Loucy (cell line): ENCODE measurements at regions not wholly inside any gene's neighbourhood (a gene's known extent, or its start where the extent isn't known, plus 50 kb on each side); places are given as distances from the start of the nearest gene placed in this dataset.

Experiments
- H2AFZ ChIP-seq: fragments of 200-600 bp; sonication (generic); 2 replicates; pipeline ENCODE4 v1.6.0; 2016; ENCODE audit warnings: antibody characterized with exemption, mild to moderate bottlenecking, low read length, moderate library complexity
- H3F3A ChIP-seq: fragments of 200-600 bp; 2 replicates; pipeline ENCODE4 v1.6.0; 2016; ENCODE audit warnings: antibody characterized with exemption, low read depth, mild to moderate bottlenecking
- H3K27me3 ChIP-seq: fragments of 200-600 bp; sonication (generic); 2 replicates; pipeline ENCODE4 v1.6.1; 2014; ENCODE audit warnings: low read length, mild to moderate bottlenecking; ENCODE audit not compliant: insufficient read depth, poor library complexity, severe bottlenecking
- H3K36me3 ChIP-seq: fragments of 200-600 bp; sonication (generic); 2 replicates; pipeline ENCODE4 v1.6.1; 2016; ENCODE audit warnings: low read length; ENCODE audit not compliant: insufficient read depth
- H3K4me1 ChIP-seq: fragments of 200-600 bp; sonication (generic); 2 replicates; pipeline ENCODE4 v1.5.1; 2014; ENCODE audit warnings: low read length, mild to moderate bottlenecking; ENCODE audit not compliant: insufficient read depth, poor library complexity, severe bottlenecking
- H3K4me2 ChIP-seq: fragments of 200-600 bp; sonication (generic); 2 replicates; pipeline ENCODE4 v1.6.0; 2014; ENCODE audit warnings: antibody characterized with exemption, low read length, low read depth, mild to moderate bottlenecking; ENCODE audit not compliant: poor library complexity, severe bottlenecking
- H3K4me3 ChIP-seq: fragments of 200-600 bp; sonication (generic); 2 replicates; pipeline ENCODE4 v1.5.1; 2014; ENCODE audit warnings: low read length, mild to moderate bottlenecking, mixed read lengths; ENCODE audit not compliant: poor library complexity, severe bottlenecking
- H3K79me2 ChIP-seq: fragments of 200-600 bp; sonication (generic); 2 replicates; pipeline ENCODE4 v1.6.1; 2014; ENCODE audit warnings: low read length; ENCODE audit not compliant: insufficient read depth
- H3K9ac ChIP-seq: fragments of 200-600 bp; sonication (generic); 2 replicates; pipeline ENCODE4 v1.6.0; 2014; ENCODE audit warnings: mild to moderate bottlenecking, low read depth, low read length, moderate library complexity; ENCODE audit not compliant: poor library complexity, severe bottlenecking
- H3K9me2 ChIP-seq: fragments of 200-600 bp; sonication (generic); replicated peaks from 2 replicates; pipeline ENCODE4 v1.6.1; 2016; ENCODE audit warnings: low read depth, low read length, mixed read lengths
- H3K9me3 ChIP-seq: fragments of 200-600 bp; sonication (generic); 2 replicates; pipeline ENCODE4 v1.6.1; 2014; ENCODE audit warnings: mild to moderate bottlenecking, antibody characterized with exemption, low read length, low read depth; ENCODE audit not compliant: insufficient read depth
- H4K20me1 ChIP-seq: fragments of 200-600 bp; sonication (generic); 2 replicates; pipeline ENCODE4 v1.6.0; 2014; ENCODE audit warnings: antibody characterized with exemption, low read length, mild to moderate bottlenecking; ENCODE audit not compliant: insufficient read depth, poor library complexity, severe bottlenecking
- EZH2phosphoT487 ChIP-seq: fragments of 200-600 bp; IDR thresholded peaks from 2 replicates; pipeline ENCODE4 v1.6.1; 2018; ENCODE audit warnings: antibody characterized with exemption, mild to moderate bottlenecking, moderate library complexity, borderline replicate concordance
- TF ChIP-seq, protein P1 (sequence below): fragments of 200-600 bp; sonication (generic); conservative IDR thresholded peaks from 2 replicates; pipeline ENCODE4 v1.5.1; 2014; ENCODE audit warnings: mild to moderate bottlenecking, antibody characterized with exemption, low read length

DNA sequence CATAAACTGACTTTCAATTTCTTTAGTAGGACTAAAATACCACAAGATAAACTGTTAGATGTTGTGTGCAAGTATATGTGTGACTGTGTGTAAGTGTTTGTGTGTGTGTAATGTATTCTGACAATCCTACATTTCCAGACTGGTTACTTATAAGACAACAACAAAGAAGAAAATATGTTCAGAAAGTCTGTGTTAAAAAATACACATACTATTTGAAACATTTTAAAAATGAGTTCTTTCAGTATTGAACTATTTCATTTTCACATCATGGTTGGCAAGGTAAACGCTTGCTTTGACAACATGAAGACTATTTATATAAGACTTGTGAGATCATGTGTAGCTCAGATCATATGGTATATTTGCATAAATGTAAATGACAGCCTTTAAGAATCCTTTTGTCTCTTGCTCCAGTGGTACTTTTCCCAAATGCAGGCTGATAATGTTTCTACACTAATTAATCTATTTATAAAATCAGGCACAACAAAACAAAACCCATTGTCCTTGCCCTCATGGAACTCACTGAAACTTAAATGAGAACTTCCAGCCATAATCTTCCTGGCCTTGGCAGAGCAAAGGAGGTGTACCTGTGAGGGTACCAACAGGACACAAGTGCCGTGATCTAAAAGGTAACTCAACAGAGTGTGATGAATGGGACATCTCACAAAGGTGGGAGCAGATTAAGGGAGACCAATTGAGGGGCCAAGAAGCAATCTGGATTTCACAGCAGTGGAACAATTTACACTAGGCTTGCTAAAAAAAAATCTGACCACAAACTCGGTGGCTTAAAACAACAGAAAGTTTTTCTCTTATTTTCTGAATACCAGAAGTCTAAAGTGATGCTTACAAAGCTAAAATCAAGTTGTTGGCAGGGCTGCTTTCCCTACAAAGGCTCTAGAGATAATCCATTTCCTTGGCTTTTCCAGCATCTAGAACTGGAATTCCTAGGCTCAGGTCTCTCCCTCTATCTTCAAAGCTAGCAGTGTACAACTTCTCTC, 349.0 kb downstream of the TBC1D4 start:
- no peaks in the 10 kb centered on the region for H3K79me2 ChIP-seq
- no peaks in the 10 kb centered on the region for H3K9me3 ChIP-seq
- H3K4me2 ChIP-seq, result no peak overlapping the region
- no peaks in the 10 kb centered on the region for H3K9me2 ChIP-seq
- H3K4me3 ChIP-seq, result no peak overlapping the region
- H3K36me3 ChIP-seq, result no peaks in the 10 kb centered on the region
- H3F3A ChIP-seq, result no peaks in the 10 kb centered on the region
- no peaks in the 10 kb centered on the region for H4K20me1 ChIP-seq
- TF ChIP-seq, protein P1, sequence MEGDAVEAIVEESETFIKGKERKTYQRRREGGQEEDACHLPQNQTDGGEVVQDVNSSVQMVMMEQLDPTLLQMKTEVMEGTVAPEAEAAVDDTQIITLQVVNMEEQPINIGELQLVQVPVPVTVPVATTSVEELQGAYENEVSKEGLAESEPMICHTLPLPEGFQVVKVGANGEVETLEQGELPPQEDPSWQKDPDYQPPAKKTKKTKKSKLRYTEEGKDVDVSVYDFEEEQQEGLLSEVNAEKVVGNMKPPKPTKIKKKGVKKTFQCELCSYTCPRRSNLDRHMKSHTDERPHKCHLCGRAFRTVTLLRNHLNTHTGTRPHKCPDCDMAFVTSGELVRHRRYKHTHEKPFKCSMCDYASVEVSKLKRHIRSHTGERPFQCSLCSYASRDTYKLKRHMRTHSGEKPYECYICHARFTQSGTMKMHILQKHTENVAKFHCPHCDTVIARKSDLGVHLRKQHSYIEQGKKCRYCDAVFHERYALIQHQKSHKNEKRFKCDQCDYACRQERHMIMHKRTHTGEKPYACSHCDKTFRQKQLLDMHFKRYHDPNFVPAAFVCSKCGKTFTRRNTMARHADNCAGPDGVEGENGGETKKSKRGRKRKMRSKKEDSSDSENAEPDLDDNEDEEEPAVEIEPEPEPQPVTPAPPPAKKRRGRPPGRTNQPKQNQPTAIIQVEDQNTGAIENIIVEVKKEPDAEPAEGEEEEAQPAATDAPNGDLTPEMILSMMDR, result no peak
- TF ChIP-seq EZH2phosphoT487, result no peak
- H3K27me3 ChIP-seq, result no peaks in the 10 kb centered on the region
- no peak overlapping the region for H3K9ac ChIP-seq
- H2AFZ ChIP-seq, result no peak overlapping the region
- H3K4me1 ChIP-seq, result no peaks in the 10 kb centered on the region

DNA sequence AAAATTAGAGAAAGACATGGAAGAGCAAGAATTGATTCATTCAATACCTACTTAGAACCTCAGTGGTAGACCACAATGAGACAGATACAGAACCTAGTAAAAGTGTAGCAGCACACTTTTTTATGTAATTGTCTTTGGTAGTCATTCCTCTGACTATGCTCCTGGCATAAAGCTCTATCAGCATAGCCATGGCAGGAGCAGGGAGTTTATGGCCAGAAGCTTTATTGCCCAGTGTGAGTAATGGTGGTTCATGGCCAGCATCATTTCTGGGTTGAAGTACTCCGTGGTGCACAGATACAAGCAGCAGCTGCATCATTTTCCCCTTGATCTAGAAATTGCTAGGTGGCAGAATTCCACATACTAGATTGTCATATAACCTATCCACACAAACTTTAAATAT, 352.6 kb downstream of the TBC1D4 start:
- Histone ChIP-seq H4K20me1 (no peaks in the 10 kb centered on the region), H3K4me2 (no peak overlapping the region), H3K9me2 (no peaks in the 10 kb centered on the region), H3K79me2 (no peaks in the 10 kb centered on the region), H3K36me3 (no peaks in the 10 kb centered on the region), H3K4me1 (no peaks in the 10 kb centered on the region), H3K9ac (no peak overlapping the region), H3K27me3 (no peaks in the 10 kb centered on the region), H3K9me3 (no peaks in the 10 kb centered on the region), H3K4me3 (no peak overlapping the region), H2AFZ (no peak overlapping the region), H3F3A (no peaks in the 10 kb centered on the region)
- no peak for TF ChIP-seq EZH2phosphoT487
- TF ChIP-seq, protein P1, result no peak

DNA sequence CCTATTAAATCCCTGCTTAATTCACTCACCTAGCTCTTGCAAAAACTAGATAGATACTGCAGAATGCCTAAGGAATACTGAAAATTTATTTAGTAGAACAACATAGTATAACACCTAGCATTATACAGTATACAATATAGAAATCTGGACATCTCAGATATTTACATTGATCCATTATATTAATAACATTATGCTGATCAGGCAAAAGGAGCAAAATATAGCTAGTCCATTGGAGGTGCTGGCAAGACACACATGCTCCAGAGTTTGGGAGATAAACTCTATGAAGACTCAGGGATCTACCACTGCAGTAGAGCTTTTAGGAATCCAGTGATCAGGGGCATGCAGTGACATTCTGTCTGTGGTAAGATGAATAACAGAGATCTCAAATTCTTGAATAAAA, 357.6 kb downstream of the TBC1D4 start:
- Histone ChIP-seq H3K4me1 (no peaks in the 10 kb centered on the region), H3K9me2 (no peaks in the 10 kb centered on the region), H3K4me3 (no peak overlapping the region), H3K36me3 (no peaks in the 10 kb centered on the region), H3K4me2 (no peak overlapping the region), H3K79me2 (no peaks in the 10 kb centered on the region), H3F3A (no peaks in the 10 kb centered on the region), H4K20me1 (no peaks in the 10 kb centered on the region), H3K9me3 (no peaks in the 10 kb centered on the region), H3K9ac (no peak overlapping the region), H2AFZ (no peak overlapping the region), H3K27me3 (no peaks in the 10 kb centered on the region)
- TF ChIP-seq, protein P1, result no peak
- TF ChIP-seq EZH2phosphoT487, result no peak
